UCSD-AML1 (cell line): ENCODE measurements at regions not wholly inside any gene's neighbourhood (a gene's known extent, or its start where the extent isn't known, plus 50 kb on each side); places are given as distances from the start of the nearest gene placed in this dataset.

Source experiments
- DNase-seq: peaks from one replicate; lab custom pipeline; 2025; ENCODE audit not compliant: unreplicated experiment; lab: John Stamatoyannopoulos, UW

- DNase-seq = no peak
These were observed 1461.9 kb downstream of the UQCRFS1 start for GRCh38 chr19:27751044-27751391.

GRCh38 chr19:27750391-27751043 lies 1462.4 kb downstream of the UQCRFS1 start:
- DNase-seq = no peak

GRCh38 chr19:27748551-27749152 lies 1464.3 kb downstream of the UQCRFS1 start:
- no peak for DNase-seq

DNA sequence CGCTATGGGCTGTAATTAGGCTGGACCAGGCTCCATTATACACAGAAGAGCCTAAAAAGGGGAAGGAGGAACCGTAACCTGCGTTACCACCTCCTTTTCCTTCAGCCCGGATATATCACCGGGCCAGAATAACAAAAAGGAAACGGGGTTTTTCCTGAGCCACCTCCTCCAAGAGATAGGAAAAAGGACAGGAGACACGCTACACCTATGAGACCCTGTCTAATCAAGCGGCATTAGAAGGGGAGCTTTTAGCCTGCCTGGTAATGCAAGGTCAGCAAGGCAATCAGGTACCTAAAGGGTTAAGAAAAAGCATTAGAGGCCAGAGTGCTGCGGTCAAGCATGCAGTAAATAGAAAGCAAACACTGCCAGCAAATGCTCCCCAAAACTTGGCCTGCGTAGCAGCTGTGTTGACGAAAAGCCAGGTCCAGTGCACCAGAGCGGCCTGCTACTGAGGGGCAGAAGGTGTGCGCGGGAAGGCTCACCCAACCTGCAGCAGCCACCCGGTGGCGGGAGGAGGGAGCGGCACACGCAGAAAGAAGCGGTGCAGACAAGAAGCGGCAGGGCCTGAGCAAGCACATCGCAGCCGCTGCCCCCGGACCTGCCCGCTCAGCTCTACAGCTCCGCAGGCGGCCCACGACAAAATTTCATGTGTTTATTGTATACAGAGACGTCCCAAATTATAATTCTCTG lies 1466.1 kb downstream of the UQCRFS1 start:
- no peak for DNase-seq

GRCh38 chr19:27745978-27746542 lies 1466.9 kb downstream of the UQCRFS1 start:
- DNase-seq = no peak

- DNase-seq = no peak
These were observed 1467.8 kb downstream of the UQCRFS1 start for GRCh38 chr19:27744926-27745768.

- no peak for DNase-seq
These were observed 1470.9 kb downstream of the UQCRFS1 start for GRCh38 chr19:27742041-27742440.

DNA sequence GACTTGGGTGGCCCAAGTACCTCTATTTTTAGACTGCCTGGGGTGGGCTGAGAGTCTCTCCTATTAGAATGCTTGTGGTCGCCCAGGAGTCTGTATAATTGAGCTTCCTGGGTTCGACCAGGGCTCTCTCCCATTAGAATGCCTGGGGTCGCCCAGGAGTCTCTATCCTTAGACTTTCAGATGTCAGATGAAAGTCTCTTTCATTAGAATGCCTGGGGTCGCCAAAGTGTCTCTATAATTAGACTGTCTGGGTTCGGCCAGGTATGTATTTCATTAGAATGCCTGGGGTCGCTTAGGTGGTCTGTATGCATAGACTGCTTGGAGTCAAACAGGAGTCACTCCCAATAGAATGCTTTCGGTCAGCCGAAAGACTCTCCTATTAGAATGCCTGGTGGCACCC lies 1471.7 kb downstream of the UQCRFS1 start:
- DNase-seq = no peak

- DNase-seq = no peak
These were observed 1472.6 kb downstream of the UQCRFS1 start for GRCh38 chr19:27740396-27740795.

DNA sequence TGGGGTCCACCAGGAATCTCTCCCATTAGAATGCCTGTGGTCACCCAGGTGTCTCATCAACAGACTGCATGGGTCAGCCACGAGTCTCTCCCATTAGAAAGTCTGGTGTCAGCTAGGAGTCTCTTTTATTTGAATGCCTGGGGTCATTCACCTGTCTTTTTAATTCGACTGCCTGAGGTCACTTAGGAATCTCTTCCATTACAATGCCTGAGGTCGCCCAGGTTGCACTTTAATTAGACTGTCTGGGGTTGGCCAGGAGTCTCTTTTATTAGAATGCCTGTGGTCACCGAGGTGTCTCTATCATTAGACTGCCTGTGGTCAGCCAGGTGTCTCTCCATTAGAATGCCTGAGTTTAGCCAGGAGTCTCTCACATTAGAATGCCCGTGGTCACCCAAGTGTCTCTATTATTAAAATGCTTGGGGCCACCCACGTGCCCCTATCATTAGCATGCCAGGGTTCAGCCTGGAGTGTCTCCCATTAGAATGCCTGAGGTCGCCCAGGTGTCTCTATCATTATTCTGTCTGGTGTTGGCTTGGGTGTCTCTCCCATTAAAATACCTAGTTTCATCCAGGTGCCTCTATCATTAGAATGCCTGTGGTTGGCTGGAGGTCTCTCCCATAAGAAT lies 1474.3 kb downstream of the UQCRFS1 start:
- DNase-seq = no peak

- DNase-seq = no peak
These were observed 1476.7 kb downstream of the UQCRFS1 start for GRCh38 chr19:27736225-27736624.

DNA sequence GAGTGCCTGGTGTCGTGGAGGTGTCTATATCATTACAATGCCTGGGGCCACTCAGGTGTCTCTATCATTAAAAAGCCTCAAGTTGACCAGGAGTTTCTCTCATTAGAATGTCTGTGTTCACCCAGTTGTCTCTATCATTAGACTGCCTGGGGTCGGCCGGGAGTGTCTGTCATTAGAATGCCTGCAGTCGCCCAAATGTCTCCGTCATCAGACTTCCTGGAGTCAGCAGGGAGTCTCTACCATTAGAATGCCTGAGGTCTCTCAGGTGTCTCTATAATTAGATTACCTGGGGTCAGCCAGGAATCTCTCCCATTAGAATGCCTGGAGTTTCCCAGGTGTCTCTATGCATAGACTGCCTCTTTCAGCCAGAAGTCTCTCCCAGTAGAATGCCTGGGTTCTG lies 1477.6 kb downstream of the UQCRFS1 start:
- DNase-seq = no peak

GRCh38 chr19:27734496-27735220 lies 1478.3 kb downstream of the UQCRFS1 start:
- no peak for DNase-seq

DNA sequence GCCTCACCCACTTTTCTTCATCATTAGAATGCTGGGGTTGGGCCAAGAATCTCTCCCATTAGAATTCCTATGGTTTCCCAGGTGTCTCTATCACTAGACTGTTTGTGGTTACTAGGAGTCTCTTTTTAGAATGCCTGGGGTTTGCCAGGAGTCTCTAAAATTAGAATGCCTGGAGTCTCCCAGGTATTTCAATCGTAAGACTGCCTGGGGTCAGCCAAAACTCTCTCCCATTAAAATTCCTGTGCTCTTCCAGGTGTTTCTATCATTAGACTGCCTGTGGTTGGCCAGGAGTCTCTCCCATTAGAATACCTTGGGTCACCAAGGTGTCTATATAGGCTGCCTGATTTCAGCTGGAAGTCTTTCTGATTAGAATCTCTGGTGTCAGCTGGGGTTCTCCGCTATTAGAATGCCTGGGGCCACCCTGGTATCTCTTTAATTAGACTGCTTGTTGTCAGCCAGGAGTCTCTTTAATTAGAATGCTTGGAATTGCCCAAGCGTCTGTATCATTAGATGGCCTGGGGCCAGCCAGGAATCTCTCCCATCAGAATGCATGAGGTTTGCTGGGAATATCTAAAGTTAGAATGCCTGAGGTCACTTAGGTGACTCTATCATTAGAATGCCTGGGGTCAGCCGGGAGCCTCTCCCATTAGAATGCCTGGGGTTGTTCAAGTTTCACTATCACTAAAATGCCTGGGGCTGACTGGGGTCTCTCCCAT lies 1479.2 kb downstream of the UQCRFS1 start:
- no peak for DNase-seq

DNA sequence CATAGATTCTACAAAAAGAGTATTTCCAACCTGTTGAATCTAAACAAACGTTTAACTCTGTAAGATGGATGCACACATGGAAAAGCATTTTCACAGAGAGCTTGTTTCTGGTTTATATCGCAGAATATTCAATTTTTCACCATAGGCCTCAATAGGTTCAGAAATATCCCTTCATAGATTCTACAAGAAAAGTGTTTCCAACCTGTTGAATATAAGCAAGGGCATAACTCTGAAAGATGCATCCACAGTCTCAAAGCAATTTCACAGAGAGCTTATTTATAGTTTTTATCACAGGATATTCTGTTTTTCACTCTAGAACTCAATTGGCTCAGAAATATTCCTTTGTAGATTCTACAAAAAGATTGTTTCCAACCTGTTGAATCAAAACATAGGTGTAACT lies 1483.6 kb downstream of the UQCRFS1 start:
- DNase-seq = no peak

- no peak for DNase-seq
These were observed 1490.3 kb downstream of the UQCRFS1 start for GRCh38 chr19:27722625-27723024.

GRCh38 chr19:27720155-27720554 lies 1492.8 kb downstream of the UQCRFS1 start:
- no peak for DNase-seq

DNA sequence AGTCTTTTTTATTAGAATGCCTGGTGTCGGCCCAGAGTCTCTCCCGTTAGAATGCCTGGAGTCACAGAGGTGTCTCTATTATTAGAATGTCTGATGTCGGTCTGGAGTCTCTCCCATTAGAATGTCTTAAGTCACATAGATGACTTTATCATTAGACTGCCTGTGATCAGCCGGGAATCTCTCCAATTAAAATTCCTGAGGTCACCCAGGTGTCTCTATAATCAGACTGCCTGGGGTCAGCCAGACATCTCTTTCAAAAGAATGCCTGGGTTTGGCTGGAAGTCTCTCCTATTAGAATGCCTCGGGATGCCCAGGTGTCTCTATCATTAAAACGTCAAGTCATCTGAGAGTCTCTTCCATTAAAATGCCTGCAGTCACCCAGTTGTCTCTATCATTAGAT lies 1493.9 kb downstream of the UQCRFS1 start:
- no peak for DNase-seq

GRCh38 chr19:27718234-27718633 lies 1494.7 kb downstream of the UQCRFS1 start:
- DNase-seq = no peak

GRCh38 chr19:27717825-27718224 lies 1495.1 kb downstream of the UQCRFS1 start:
- DNase-seq = no peak
